ENCODE measurements at regions not wholly inside any gene's neighbourhood (a gene's known extent, or its start where the extent isn't known, plus 50 kb on each side); places are given as distances from the start of the nearest gene placed in this dataset.

DNA sequence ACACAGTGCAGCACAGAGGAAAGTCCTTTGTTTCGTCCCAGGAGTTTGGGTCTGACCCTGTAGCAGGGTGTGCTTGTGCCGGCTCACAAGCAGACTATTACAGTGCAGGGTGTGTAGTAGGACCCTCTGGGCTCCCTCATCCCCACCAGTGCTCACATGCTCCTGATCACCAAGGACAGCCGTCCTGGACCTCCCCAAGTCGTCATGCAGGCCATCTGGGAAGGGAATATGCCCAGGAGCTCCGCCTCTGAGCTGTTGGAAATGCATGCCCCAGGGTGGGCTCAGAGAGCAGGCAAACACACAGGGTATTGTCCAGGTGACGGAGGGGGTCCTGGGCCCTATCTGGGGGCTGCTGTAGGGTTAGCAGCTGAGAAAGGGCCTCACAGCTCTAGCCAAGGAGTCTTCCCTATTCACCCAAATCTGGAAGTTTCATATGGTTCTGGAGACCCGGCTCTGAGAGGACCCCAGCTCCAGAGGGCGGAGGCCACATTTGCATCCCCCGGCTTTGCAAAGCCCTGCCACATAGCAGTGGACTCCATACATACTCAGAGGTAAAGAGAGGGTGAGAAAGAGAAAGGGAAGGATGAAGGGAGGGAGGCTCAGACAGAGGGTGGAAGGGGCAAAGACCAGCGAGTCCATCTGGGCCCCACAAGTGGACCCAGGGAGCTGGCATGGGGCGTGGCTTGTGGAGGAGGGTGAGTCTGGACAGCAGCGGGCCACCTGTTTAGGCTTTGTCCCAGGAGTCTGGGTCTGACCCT, 53.5 kb upstream of the PPP2R5C start:
- ATAC-seq: no peak
- intact Hi-C loops (cut with DNase I): no loop called here
- Histone ChIP-seq H3K27me3 (no peaks in the 10 kb centered on the region), H3K27ac (no peak overlapping the region), H3K4me3 (no peak overlapping the region), H3K36me3 (replicated peaks in 1 of 2; ENCODE audit: insufficient read depth in 1 of 2, low read depth in 2 of 2) (no peaks in the 10 kb centered on the region), H3K9me3 (no peaks in the 10 kb centered on the region), H3K4me1 (peaks cover 16% of the 10 kb centered on the region)
- 78 to 93% methylated on average over 11 to 12 of the region's 12 CpGs for WGBS, 2 donors
- no peak for TF ChIP-seq CTCF (IDR thresholded peaks at IDR 0.05)
- no peak for TF ChIP-seq POLR2A (IDR thresholded peaks at IDR 0.05)
- peak in 1 of 4 donors; percentile 6 for DNase-seq

- Histone ChIP-seq H3K4me3 (no peak overlapping the region), H3K36me3 (replicated peaks in 1 of 2; ENCODE audit: insufficient read depth in 1 of 2, low read depth in 2 of 2) (no peaks in the 10 kb centered on the region), H3K27ac (no peak overlapping the region), H3K27me3 (no peaks in the 10 kb centered on the region), H3K4me1 (peaks cover 16% of the 10 kb centered on the region), H3K9me3 (no peaks in the 10 kb centered on the region)
- WGBS, 2 donors: 76 to 78% methylated on average over 12 to 18 of the region's 18 CpGs
- TF ChIP-seq CTCF (IDR thresholded peaks at IDR 0.05) (no peak), POLR2A (IDR thresholded peaks at IDR 0.05) (no peak)
- intact Hi-C loops (cut with DNase I): no loop called here
- DNase-seq (peak in 1 of 4 donors; percentile 10), ATAC-seq (no peak)
Observed at GRCh38 chr14:101708853-101709532, 52.5 kb upstream of the PPP2R5C start.

DNA sequence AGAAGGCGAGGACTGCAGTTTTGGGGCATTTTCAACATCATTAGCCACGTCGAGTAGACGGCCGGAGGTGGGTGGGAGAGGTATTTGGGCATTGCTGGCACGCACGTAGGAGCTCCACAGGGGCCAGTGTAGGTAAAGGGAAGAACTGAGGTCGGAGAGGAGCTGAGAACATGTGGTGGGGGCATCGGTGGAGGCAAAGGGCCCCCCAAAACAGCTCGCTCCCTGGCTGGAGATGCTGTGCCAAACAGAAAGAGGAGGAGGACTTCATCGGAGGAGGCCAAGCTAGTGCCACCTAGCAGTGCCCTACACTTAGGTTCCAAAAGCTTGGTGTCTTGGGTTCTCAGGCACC, 52.0 kb upstream of the PPP2R5C start:
- Histone ChIP-seq H3K4me3 (no peak overlapping the region), H3K27me3 (no peaks in the 10 kb centered on the region), H3K4me1 (peaks cover 16% of the 10 kb centered on the region), H3K9me3 (no peaks in the 10 kb centered on the region), H3K36me3 (replicated peaks in 1 of 2; ENCODE audit: insufficient read depth in 1 of 2, low read depth in 2 of 2) (no peaks in the 10 kb centered on the region), H3K27ac (no peak overlapping the region)
- no peak for ATAC-seq
- DNase-seq: peak in 1 of 4 donors; percentile 6
- 59 to 73% methylated on average over 9 to 11 of the region's 11 CpGs for WGBS, 2 donors
- no peak for TF ChIP-seq POLR2A (IDR thresholded peaks at IDR 0.05)
- intact Hi-C loops (cut with DNase I): no loop called here

- no peak for ATAC-seq
- no peaks in the 10 kb centered on the region for H3K27me3 ChIP-seq
- H3K27ac ChIP-seq: no peak overlapping the region
- peaks cover 16% of the 10 kb centered on the region for H3K4me1 ChIP-seq
- intact Hi-C loops (cut with DNase I): no loop called here
- no peaks in the 10 kb centered on the region for H3K9me3 ChIP-seq
- WGBS, 2 donors: 71 to 75% methylated on average over 8 to 10 of the region's 10 CpGs
- DNase-seq: peak in 1 of 4 donors; percentile 7
- H3K4me3 ChIP-seq: no peak overlapping the region
- H3K36me3 ChIP-seq (replicated peaks in 1 of 2; ENCODE audit: insufficient read depth in 1 of 2, low read depth in 2 of 2): no peaks in the 10 kb centered on the region
- no peak for TF ChIP-seq CTCF (IDR thresholded peaks at IDR 0.05)
Observed at GRCh38 chr14:101709962-101710931, 51.3 kb upstream of the PPP2R5C start.
